Ecto neural progenitor cell (in vitro differentiated cells): ENCODE measurements at regions not wholly inside any gene's neighbourhood (a gene's known extent, or its start where the extent isn't known, plus 50 kb on each side); places are given as distances from the start of the nearest gene placed in this dataset.

Experiments
- DNase-seq: peaks from one replicate; pipeline ENCODE4 v3.0.0-alpha.2; 2018; ENCODE audit warnings: low spot score

DNA sequence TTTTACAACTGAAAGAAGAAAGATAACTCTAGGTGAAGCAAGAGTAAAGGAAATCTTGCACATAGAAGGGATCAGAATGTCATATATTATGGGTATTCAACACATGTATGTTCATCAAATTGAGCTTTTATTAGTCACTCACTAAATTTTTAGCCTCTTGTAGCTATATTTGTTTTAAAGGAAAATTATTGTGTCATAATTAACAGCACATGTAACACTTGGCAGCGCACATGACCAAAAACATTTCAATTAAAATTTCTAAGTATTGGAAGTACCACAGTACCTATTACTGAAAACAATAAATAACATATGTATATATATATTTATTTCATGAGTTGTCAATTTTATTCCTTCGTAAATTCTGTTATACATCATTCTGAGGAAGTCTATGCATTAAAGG lies 2800.4 kb downstream of the PCDH9 start:
- no peak for DNase-seq

DNA sequence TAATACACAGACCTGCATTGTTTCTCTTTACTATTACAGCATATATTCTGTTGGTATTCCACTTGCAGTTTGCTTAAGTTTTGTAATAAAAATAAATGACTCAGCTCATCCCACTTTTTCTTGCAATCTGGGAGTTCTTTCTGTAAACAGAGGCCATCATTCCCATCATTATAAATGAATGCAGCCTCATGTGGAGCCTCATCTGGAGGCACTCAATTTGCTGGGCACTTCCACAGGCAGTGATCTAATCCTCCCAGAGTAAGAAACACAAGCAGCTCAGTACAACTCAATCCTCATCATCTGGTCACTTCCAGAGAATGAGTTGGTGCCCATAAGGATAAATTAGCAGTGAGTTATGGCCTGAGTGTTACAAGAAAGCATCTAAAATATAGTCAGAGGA lies 2801.9 kb downstream of the PCDH9 start:
- DNase-seq = no peak

- DNase-seq = no peak
Measured at GRCh38 chr13:64423467-64423866, 2806.7 kb downstream of the PCDH9 start.

DNA sequence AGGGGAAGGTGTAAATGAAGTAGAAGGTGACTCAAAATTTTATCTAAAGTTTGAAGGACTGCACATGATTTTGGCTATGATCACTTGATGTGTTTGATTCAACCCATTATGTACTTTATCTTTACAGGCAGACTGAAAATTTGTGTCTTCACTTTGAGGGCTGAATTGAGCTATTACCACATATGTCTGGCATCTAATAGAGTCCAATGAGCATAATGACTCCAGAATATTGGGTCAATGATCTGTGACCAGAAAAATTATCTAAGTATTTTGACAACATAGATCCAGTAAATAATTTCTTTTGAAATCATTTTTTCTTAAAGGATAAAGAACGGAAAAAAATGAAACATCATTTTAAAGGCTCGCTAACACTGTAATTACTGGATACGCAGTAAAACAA lies 2810.0 kb downstream of the PCDH9 start:
- DNase-seq = no peak

DNA sequence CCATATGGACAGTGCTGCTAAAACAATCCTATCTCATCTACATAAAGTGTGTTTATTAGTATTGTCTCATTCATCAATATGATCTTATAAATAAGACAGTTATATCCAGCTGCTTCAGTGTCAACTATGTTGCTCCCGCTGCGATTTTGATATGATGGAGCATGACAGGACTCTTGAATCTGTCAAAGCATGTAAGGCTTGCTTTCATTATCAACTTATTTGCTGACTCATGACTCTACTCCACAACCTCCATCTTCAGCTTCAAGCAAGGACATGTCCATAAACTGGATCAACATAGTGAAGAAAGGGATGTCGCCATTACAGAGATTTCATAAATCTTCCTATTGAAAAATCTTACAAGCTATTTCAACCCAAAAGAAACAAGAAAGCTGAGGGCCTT lies 2812.6 kb downstream of the PCDH9 start:
- DNase-seq = no peak

DNA sequence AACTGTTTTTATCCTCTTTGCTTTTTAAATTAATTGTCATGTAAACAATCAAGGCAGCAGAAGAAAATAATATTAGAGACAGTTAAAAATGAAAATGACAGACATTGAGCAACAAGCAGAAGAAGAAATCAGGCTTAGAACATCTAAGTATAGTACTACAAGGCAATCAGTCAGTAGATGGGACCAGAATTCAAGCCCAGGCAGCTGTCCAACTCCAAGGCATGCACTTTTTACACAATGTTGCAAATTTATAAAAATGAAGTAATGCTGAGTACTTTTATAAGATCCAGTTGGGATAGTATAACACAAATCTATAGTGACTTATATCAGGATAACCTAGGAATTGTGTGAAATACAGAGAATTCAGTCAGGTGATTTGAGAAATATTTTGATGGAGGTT lies 2815.8 kb downstream of the PCDH9 start:
- DNase-seq = no peak

GRCh38 chr13:64413529-64413928 lies 2816.6 kb downstream of the PCDH9 start:
- DNase-seq = no peak

- DNase-seq = no peak
Measured at GRCh38 chr13:64410276-64411053, 2819.7 kb downstream of the PCDH9 start.

DNA sequence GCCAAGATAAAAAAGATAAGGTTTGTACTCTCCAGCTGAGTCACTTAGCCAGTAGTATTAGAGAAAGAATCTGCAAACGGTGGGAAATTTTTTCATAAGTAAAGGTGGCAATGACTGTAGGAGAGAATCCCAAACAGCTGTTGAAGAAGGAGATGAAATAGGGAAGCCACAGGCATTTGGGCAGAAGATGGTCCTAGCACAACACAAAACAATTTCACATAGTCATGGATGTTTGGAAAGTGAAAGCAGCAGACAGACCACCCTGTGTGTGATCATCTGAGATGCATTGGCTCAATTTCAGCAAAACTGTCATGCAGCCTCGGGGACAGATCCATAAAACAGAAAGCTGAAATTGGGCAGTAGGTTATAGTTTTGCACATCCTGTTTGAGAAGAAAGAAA lies 2832.4 kb downstream of the PCDH9 start:
- DNase-seq = no peak

DNA sequence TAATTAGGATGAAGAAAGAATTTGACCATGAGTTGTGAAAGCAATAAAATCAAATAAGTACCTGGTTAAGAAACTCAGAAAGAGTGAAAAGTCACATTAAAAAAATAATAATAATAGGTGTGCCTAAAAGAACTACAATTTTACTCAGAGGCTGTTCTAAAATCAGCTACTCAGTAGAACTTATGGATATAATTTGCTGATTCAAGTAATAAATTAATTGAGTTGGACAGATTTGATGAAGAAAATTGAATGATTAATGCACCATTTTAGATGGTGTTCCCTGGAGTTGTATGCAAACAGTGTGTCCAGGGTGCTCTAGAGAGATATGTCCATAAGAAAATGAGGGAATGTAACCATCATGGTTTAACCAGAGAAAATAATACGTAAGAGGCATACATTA lies 2852.5 kb downstream of the PCDH9 start:
- DNase-seq = no peak

GRCh38 chr13:64371461-64371860 lies 2858.7 kb downstream of the PCDH9 start:
- no peak for DNase-seq

DNA sequence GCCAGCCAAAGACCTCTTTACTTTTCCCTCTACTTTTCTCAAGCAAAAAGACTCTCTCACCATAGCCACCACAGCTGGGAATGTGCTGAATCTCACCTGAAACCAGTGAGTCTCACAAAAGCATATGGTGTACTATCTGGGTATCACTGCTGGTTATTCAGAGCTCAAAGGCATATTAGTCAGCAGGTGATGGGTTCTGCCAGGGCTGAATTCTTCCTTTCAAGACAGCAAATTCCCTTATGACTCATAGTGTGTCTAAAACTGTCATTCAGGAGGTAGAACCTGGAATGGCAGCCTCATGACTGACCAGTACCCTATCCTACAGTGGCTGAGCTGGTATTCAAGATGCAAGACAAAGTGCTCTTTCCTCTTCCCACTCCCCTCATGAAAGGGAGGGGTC lies 2859.1 kb downstream of the PCDH9 start:
- no peak for DNase-seq

DNA sequence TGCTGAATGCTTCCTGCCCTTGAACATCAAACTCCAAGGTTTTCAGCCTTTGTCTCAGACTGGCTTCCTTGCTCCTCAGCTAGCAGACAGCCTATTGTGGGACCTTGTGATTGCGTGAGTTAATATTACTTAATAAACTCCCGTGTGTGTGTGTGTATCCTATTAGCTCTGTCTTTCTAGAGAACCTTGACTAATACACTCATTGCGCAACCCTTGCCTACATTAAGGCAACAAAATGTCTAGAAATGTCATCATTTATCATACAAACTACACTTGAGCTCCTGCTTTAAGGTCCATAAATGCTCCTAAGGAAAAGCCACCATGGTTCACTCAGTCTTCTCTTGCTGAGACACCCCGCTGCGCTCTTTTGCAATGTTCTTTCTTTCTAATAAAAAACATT lies 2861.0 kb downstream of the PCDH9 start:
- DNase-seq = no peak

DNA sequence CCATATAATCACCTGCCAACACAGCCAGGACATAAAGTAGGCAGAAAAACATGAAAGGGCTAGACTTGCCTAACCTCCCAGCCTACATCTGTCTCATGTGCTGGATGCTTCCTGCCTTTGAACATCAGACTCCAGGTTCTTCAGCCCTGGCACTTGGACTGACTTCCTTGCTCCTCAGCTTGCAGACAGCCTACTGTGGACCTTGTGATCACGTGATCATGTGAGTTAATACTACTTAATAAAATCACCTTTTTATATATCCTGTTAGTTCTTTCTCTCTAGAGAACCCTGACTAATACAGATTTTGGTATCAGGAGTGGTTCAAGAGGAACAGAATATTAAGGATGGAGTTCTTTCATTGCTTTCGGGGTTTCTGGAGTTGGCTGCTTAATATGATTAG lies 2867.6 kb downstream of the PCDH9 start:
- no peak for DNase-seq

GRCh38 chr13:64347664-64348063 lies 2882.5 kb downstream of the PCDH9 start:
- DNase-seq = no peak

GRCh38 chr13:64339373-64340063 lies 2890.6 kb downstream of the PCDH9 start:
- no peak for DNase-seq

GRCh38 chr13:64338671-64339070 lies 2891.5 kb downstream of the PCDH9 start:
- no peak for DNase-seq

DNA sequence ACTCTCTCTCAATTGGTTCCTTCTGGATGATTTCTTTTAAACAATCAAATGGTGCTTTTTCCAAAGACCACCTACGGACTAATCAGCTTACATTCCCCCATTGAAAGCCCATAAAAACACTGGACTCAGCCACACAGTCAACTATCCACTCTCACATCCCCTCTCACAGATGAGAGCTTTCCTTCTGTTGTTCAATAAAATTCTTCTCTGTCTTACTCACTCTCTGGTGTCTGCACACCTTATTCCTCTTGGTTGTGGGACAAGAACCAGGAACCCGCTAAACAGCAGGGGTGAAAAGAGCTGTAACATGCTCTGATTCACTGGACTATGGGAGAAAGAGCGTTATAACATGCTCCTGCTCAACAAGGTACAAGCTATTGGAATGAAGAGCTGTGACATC lies 2896.2 kb downstream of the PCDH9 start:
- no peak for DNase-seq

DNA sequence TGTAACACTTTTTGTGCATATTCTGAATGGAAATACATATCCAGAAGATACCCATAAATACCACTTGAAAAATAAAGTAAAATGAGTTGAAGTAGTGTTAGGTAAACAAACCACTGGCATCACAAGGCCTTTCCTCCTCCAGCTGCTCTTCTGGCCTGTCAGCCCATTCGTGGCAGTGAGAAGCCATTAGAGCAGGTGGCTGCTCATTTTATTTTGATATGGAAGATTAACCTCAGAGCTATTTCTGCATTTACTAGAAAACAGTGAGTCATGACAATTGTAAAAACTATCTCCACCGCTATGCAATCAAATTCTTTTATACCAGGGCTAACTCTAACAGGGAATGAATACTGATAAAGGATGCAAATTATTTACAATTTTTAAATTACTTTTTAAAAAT lies 2898.1 kb downstream of the PCDH9 start:
- no peak for DNase-seq

- no peak for DNase-seq
Measured at GRCh38 chr13:64327505-64328194, 2902.5 kb downstream of the PCDH9 start.

DNA sequence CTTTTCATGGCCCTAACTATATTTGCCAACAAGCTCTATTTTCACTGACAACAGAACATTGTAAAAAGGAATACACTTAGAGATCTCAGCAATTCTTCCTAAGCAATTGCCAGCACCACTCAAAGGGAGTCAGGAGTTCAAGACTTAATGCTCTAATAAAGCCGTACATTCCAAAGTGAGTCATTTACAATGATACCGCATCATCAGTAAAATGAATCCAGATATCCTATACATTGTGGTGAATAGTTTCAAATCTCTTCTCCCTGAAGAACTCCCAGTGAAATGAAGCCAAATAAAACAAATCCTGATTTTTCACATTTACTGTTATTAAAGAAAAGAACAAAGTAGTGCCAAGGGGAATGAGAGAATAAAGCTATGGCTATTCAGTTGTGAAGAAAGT lies 2898.7 kb upstream of the PCDH20 start:
- DNase-seq = no peak

- DNase-seq = no peak
Measured at GRCh38 chr13:64311948-64312347, 2896.3 kb upstream of the PCDH20 start.

GRCh38 chr13:64311112-64311511 lies 2895.5 kb upstream of the PCDH20 start:
- DNase-seq = no peak
